Islet precursor cell (in vitro differentiated cells): ENCODE measurements at regions not wholly inside any gene's neighbourhood (a gene's known extent, or its start where the extent isn't known, plus 50 kb on each side); places are given as distances from the start of the nearest gene placed in this dataset.
A peak's percentile ranks its signal among the peaks of the same experiment; 100 is the strongest.
"Not testable (repeated sequence)": the region's sequence is repeated elsewhere in the genome, so short reads cannot be mapped to it uniquely, and the experiment has no call there.

Experiments
- DNase-seq: peaks from one replicate; pipeline ENCODE4 v3.0.0-alpha.2; 2018

DNA sequence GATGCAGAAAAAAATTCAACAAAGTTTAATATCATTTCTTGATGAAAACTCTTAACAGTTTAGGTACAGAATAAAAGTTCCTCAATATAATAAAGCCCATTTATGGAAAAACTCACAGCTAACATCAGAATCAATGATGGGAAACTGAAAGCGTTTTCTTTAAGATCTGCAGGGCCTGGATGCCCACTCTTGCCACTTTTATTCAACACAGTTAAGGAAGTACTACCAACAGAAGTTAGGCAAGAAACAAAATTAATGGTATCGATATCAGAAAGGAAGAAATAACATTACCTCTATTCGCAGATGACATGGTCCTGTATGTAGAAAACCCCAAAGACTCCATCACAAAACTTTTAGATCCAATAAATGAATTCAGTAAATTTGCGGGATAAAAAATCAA, 542.4 kb upstream of the RGMB start:
- DNase-seq, result no peak

DNA sequence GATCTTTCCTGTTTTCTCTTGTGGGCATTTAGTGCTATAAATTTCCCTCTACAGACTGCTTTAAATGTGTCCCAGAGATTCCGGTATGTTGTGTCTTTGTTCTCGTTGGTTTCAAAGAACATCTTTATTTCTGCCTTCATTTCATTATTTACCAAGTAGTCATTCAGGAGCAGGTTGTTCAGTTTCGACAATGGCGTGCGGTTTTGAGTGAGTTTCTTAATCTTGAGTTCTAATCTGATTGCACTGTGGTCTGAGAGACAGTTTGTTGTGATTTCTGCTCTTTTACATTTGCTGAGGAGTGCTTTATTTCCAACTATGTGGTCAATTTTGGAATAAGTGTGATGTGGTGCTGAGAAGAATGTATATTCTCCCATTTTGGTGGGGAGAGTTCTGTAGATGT, 535.7 kb upstream of the RGMB start:
- DNase-seq, result not testable (repeated sequence)

DNA sequence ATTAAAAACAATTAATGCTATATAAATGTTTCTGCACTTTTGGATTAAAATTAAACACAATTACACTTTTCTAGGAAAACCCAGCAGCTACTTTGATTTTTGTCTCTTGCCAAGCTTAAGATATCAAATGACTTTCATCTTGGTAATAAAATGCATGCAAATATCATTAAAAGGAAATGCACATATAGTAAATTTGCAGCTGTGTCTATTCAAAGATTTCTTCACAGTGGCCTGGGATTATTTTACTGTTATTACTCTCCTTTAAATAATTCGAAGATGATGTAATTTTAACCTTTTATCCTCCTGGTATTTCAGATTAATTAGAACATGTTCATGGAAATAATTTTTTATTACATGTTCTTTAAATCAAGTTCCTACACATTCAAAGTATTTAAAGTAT, 529.5 kb upstream of the RGMB start:
- DNase-seq, result no peak

- no peak for DNase-seq
Observed at GRCh38 chr5:98248949-98249348, 524.5 kb upstream of the RGMB start.

- DNase-seq, result no peak
Observed at GRCh38 chr5:98258939-98259338, 514.5 kb upstream of the RGMB start.

GRCh38 chr5:98259595-98259994, 513.9 kb upstream of the RGMB start:
- DNase-seq, result no peak

DNA sequence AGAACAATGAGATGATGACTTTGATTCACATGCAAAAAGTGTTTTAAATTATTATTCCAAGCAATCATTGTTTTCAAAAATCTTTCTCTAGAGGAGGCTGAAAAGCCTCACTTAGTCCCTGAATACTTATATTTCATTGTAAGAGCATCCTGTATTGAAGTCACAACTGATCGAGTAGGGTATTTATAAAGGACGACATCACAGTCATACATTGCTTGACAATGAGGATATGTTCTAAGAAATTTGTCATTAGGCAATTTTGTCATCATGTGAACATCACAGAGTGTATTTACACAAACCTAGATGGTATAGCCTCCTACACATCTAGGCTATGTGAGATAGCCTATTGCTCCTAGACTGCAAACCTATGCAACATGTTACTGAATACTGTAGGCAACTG, 510.4 kb upstream of the RGMB start:
- no peak for DNase-seq

GRCh38 chr5:98268162-98268860, 505.2 kb upstream of the RGMB start:
- DNase-seq, result no peak

DNA sequence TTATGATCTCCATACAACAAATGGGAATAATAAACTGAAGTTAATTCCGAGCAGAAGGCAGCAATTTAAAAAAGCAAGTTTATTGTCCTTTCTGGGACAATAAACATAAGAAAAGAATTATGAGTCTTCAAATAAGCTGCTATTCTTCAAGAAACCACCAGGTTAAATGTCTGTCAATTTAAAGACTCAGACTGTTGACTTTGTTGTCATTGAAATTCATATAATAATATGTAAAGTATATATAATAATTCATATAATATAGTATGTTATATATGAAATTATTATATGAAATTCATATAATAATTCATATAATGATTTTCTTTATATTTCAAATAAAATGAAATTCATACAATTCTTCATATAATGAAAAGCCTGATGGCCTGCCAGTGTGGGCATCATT, 497.5 kb upstream of the RGMB start:
- DNase-seq, result no peak

DNA sequence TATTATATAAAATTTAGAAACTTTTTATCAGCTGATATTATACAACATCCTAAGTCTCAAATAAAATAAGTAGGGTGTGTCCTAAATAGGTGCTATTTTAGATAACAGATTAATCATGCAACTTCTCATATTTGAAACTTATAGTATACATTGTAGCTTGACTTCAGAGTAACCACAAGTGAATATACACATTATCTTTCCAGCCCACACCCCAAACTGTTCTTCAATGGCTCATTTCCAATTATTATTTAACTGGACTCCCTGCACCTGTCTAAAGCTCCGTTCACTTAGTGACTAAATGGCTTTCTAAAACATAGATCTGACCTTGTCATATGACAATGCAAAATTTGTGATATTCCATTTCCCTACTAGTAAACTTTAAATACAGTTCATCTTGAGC, 490.9 kb upstream of the RGMB start:
- no peak for DNase-seq

GRCh38 chr5:98292496-98292895, 481.0 kb upstream of the RGMB start:
- no peak for DNase-seq

DNA sequence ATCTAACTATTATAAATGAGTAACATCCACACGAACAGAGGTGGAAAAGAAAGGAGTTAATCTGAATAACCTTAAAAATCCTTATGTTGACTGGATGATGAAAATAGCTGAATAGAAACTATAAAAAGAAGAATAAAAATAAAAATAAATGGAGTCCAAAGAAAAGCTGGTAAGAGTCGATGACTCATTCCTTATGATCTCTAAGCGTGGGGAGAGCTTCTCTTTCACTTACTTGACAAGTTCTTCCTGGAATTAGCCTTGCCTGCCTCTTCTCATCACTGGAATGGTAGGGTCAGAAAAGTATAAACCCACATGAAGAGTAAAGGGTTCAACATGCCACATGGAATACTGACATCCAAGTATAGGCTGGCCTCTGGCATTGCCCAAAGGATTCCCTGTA, 477.0 kb upstream of the RGMB start:
- no peak for DNase-seq

GRCh38 chr5:98299435-98299834, 474.0 kb upstream of the RGMB start:
- no peak for DNase-seq

DNA sequence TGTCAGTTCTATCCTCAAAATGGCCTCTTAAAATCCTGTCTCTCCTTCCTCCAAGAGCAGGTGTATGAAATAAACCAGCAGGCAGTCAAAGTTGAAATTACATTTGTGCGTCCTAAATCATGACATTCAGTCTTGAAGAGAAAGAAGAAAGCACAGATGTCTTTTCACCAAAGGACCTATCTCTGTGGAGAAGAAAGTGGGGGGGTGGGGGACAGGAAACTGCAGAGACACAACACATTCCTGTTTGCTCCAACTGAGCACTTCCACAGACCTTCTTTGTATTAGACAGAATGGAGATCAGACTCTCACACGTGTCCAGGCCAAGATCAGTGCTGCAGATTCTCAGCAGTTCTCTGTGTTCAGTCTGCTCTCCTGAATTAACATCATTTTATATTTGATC, 471.9 kb upstream of the RGMB start:
- peak; percentile 84 for DNase-seq

DNA sequence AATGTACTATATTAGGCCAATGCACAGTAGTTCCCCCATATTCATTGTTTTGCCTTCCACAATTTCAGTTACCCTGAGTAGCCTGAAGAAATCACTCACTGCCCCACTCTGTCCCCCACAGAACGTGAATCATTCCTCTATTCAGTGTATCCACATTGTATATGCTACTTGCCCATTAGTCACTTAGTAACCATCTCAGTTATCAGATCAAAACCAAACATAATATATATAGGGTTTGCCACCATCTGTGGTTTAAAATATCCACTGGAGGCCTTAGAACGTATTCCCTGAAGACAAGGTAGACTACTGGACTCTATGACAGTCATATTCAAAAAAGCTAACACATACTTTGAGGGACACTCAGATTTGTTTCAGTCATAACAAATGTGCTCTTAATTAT, 465.7 kb upstream of the RGMB start:
- no peak for DNase-seq

- no peak for DNase-seq
Observed at GRCh38 chr5:98308231-98308630, 465.2 kb upstream of the RGMB start.

GRCh38 chr5:98308960-98309359, 464.5 kb upstream of the RGMB start:
- no peak for DNase-seq

DNA sequence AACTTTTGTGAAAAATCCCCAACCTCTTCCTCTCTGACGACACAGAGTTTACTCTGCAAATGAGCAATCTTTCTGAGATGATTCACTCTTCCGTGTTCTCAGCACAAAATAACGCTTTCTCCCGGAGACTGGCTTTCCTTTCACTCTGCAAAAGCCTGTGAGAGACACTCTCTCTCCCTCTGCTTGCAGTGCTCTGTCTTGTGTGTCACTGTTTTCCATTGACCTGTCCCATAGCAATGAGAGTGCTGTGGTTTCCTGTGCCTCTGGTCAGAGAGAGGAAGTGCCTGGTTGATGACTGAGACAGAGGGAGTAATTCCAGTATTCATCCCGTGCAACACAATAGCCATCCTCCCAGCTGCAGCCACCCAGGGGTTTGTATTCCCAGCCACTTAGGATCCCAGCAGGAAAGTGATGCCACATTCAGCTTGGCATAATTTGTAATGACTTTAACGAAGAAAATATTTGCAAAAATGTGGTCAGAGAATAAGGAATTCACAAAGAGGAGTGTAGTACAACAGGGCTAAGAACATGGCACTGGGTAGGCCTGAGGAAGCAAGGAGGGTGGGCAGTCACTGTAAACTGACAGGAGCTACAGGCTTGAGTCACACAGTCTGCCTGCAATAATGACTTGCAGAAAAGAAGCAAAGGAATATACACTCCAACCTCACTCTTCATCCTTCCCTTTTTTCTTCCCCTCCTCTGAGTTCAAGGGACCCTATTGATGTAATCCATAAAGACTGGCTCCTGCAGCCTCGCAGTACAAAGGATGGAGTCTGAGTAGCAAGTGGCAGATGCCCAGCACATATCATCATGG, 463.5 kb upstream of the RGMB start:
- DNase-seq, result peak; percentile 96

- no peak for DNase-seq
Observed at GRCh38 chr5:98314292-98314691, 459.2 kb upstream of the RGMB start.

DNA sequence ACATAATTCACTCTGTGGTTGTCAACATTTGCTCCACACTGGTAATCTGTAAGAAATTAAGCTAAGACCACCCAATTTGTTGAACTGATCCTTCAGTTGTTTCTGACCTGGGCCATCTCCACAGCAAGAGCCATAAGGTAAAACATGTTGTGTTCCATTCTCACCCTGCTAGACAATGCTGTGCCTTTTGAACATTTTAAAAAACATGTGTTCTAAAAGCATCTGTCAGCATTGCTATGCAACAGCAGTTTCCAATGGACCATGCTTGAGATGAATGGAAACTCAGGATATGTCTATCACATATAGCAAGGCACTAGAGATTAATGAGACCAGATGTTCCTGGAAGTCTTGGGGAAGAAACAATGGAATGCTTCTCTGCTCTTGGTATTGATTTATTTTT, 455.1 kb upstream of the RGMB start:
- no peak for DNase-seq

DNA sequence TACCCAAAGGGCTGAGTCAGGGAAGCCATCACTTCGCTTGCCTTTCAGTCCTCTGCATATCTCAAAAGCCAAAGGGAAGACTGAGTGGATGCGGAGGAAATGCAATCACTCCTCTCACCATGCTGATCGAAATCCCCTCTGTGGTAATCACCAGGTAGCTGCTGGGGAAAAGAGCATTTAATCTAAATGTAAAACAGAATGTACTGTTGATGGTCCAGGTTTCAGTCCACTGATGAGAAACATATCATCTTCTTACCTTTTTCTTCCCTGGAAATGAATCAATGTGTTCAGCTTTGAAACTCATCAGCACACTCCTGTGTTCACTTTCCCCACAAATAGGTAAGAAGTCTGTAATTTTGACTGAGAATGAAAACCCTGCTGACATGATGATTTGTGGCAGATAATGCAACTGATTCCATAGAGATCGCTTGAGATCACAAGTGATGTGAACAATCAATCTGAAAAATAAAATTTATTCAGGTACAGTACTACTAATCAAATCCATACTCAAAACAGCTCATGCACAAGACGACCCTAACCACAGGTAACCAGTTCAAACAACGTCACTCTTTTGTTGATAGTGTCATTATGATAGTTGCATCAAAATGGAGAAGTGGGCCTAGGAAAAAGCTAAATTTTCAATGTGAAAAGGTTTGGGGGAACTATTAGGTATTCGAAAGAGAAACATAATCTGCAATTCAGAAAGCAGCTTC, 454.0 kb upstream of the RGMB start:
- DNase-seq, result no peak

DNA sequence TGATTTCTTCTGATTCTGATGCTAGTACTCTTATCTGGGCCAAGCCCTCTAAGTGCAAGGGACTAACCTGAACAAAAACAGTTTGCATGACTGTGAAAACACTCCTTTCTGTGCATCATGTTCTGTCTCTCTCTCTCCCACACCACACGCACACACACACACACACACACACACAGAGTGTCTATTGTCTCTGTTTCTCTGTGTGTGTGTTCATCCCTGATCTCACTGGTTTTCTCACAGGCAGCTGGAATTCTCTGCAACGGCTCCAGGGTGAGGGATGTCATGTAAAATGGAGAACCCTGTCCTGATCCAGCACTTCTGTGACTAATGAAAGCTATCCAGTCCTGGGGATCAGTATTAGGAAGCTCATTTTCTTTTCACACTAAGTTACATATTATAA, 453.1 kb upstream of the RGMB start:
- peak; percentile 52 for DNase-seq

DNA sequence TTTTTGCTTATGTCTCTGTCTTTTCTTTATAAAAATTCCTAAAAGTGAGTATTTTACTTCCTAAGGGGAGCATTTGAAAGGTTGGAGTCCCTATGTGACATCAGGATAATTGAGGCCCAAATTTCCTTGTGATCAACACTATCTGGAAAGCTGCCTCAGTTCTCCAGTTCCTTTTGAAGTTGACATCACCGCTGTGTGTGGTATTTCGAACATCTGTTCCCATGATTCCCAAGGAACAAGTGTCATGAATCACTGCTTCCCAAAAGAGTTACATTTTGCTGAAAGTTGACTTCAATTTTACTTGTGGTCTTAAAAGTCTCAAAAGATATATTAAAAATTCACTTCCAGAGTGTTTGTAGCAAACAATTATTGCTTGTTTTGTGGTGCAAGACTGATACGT, 452.1 kb upstream of the RGMB start:
- no peak for DNase-seq

- not testable (repeated sequence) for DNase-seq
Observed at GRCh38 chr5:98325187-98325586, 448.3 kb upstream of the RGMB start.
